ENCODE measurements at regions not wholly inside any gene's neighbourhood (a gene's known extent, or its start where the extent isn't known, plus 50 kb on each side); places are given as distances from the start of the nearest gene placed in this dataset.

- H3K4me2 ChIP-seq (ENCODE audit: low read length), result no peak overlapping the region
- TF ChIP-seq EZH2phosphoT487 (IDR thresholded peaks at IDR 0.05; ENCODE audit: borderline replicate concordance, low read length) (no peak), CTCF (IDR thresholded peaks at IDR 0.05; ENCODE audit: low read depth, low read length, poor library complexity, severe bottlenecking) (no peak)
- H3F3A ChIP-seq (ENCODE audit: control insufficient read depth, insufficient read depth), result no peaks in the 10 kb centered on the region
- H3K4me3 ChIP-seq (ENCODE audit: low read length), result no peak overlapping the region
- no peaks in the 10 kb centered on the region for H3K79me2 ChIP-seq (ENCODE audit: control insufficient read depth, low read length)
- H3K27me3 ChIP-seq (ENCODE audit: control insufficient read depth, low read length), result no peaks in the 10 kb centered on the region
- no peak overlapping the region for H3K27ac ChIP-seq (ENCODE audit: low read depth, low read length)
- no peaks in the 10 kb centered on the region for H3K4me1 ChIP-seq (ENCODE audit: control insufficient read depth, low read length)
- H3K36me3 ChIP-seq (ENCODE audit: control insufficient read depth, low read length), result no peaks in the 10 kb centered on the region
- no peaks in the 10 kb centered on the region for H3K9me3 ChIP-seq (ENCODE audit: control insufficient read depth, insufficient read depth, low read length)
- no peaks in the 10 kb centered on the region for H4K20me1 ChIP-seq (ENCODE audit: control insufficient read depth, insufficient read depth, low read depth, low read length)
- H3K9me2 ChIP-seq (replicated peaks; ENCODE audit: control insufficient read depth, low read length), result no peaks in the 10 kb centered on the region
Measured at GRCh38 chr2:204328373-204328772, 216.9 kb upstream of the PARD3B start.

- no peak for TF ChIP-seq EZH2phosphoT487 (IDR thresholded peaks at IDR 0.05; ENCODE audit: borderline replicate concordance, low read length)
- TF ChIP-seq CTCF (IDR thresholded peaks at IDR 0.05; ENCODE audit: low read depth, low read length, poor library complexity, severe bottlenecking), result no peak
- H3K36me3 ChIP-seq (ENCODE audit: control insufficient read depth, low read length), result no peaks in the 10 kb centered on the region
Measured at GRCh38 chr2:204329016-204329415, 216.3 kb upstream of the PARD3B start.

GRCh38 chr2:204329532-204329931 is 215.7 kb upstream of the PARD3B start:
- H3K79me2 ChIP-seq (ENCODE audit: control insufficient read depth, low read length), result no peaks in the 10 kb centered on the region
- no peaks in the 10 kb centered on the region for H3F3A ChIP-seq (ENCODE audit: control insufficient read depth, insufficient read depth)
- H3K9me3 ChIP-seq (ENCODE audit: control insufficient read depth, insufficient read depth, low read length), result no peaks in the 10 kb centered on the region
- H4K20me1 ChIP-seq (ENCODE audit: control insufficient read depth, insufficient read depth, low read depth, low read length), result no peaks in the 10 kb centered on the region
- no peak overlapping the region for H3K27ac ChIP-seq (ENCODE audit: low read depth, low read length)
- no peak overlapping the region for H3K4me3 ChIP-seq (ENCODE audit: low read length)
- no peaks in the 10 kb centered on the region for H3K9me2 ChIP-seq (replicated peaks; ENCODE audit: control insufficient read depth, low read length)
- H3K27me3 ChIP-seq (ENCODE audit: control insufficient read depth, low read length), result no peaks in the 10 kb centered on the region
- no peak overlapping the region for H3K4me2 ChIP-seq (ENCODE audit: low read length)
- no peaks in the 10 kb centered on the region for H3K4me1 ChIP-seq (ENCODE audit: control insufficient read depth, low read length)
- no peaks in the 10 kb centered on the region for H3K36me3 ChIP-seq (ENCODE audit: control insufficient read depth, low read length)
- TF ChIP-seq CTCF (IDR thresholded peaks at IDR 0.05; ENCODE audit: low read depth, low read length, poor library complexity, severe bottlenecking), result no peak
- no peak for TF ChIP-seq EZH2phosphoT487 (IDR thresholded peaks at IDR 0.05; ENCODE audit: borderline replicate concordance, low read length)

More at GRCh38 chr2:204329016-204329415, 216.3 kb upstream of the PARD3B start:
- H3K9me3 ChIP-seq (ENCODE audit: control insufficient read depth, insufficient read depth, low read length), result no peaks in the 10 kb centered on the region
- no peaks in the 10 kb centered on the region for H3F3A ChIP-seq (ENCODE audit: control insufficient read depth, insufficient read depth)
- H3K9me2 ChIP-seq (replicated peaks; ENCODE audit: control insufficient read depth, low read length), result no peaks in the 10 kb centered on the region
- H3K27ac ChIP-seq (ENCODE audit: low read depth, low read length), result no peak overlapping the region
- H3K79me2 ChIP-seq (ENCODE audit: control insufficient read depth, low read length), result no peaks in the 10 kb centered on the region
- no peaks in the 10 kb centered on the region for H3K27me3 ChIP-seq (ENCODE audit: control insufficient read depth, low read length)
- no peak overlapping the region for H3K4me2 ChIP-seq (ENCODE audit: low read length)
- no peaks in the 10 kb centered on the region for H3K4me1 ChIP-seq (ENCODE audit: control insufficient read depth, low read length)
- no peak overlapping the region for H3K4me3 ChIP-seq (ENCODE audit: low read length)
- no peaks in the 10 kb centered on the region for H4K20me1 ChIP-seq (ENCODE audit: control insufficient read depth, insufficient read depth, low read depth, low read length)

GRCh38 chr2:204331180-204331579 is 214.1 kb upstream of the PARD3B start:
- H3K9me3 ChIP-seq (ENCODE audit: control insufficient read depth, insufficient read depth, low read length), result no peaks in the 10 kb centered on the region
- no peaks in the 10 kb centered on the region for H3K79me2 ChIP-seq (ENCODE audit: control insufficient read depth, low read length)
- H3K9me2 ChIP-seq (replicated peaks; ENCODE audit: control insufficient read depth, low read length), result no peaks in the 10 kb centered on the region
- TF ChIP-seq EZH2phosphoT487 (IDR thresholded peaks at IDR 0.05; ENCODE audit: borderline replicate concordance, low read length) (no peak), CTCF (IDR thresholded peaks at IDR 0.05; ENCODE audit: low read depth, low read length, poor library complexity, severe bottlenecking) (no peak)
- H3K4me2 ChIP-seq (ENCODE audit: low read length), result no peak overlapping the region
- H3F3A ChIP-seq (ENCODE audit: control insufficient read depth, insufficient read depth), result no peaks in the 10 kb centered on the region
- H3K36me3 ChIP-seq (ENCODE audit: control insufficient read depth, low read length), result no peaks in the 10 kb centered on the region
- H3K4me1 ChIP-seq (ENCODE audit: control insufficient read depth, low read length), result no peaks in the 10 kb centered on the region
- no peak overlapping the region for H3K27ac ChIP-seq (ENCODE audit: low read depth, low read length)
- no peaks in the 10 kb centered on the region for H4K20me1 ChIP-seq (ENCODE audit: control insufficient read depth, insufficient read depth, low read depth, low read length)
- no peaks in the 10 kb centered on the region for H3K27me3 ChIP-seq (ENCODE audit: control insufficient read depth, low read length)
- H3K4me3 ChIP-seq (ENCODE audit: low read length), result no peak overlapping the region

Data from DOHH2 (cell line).